Endothelial cell (in vitro differentiated cells): ENCODE measurements at regions not wholly inside any gene's neighbourhood (a gene's known extent, or its start where the extent isn't known, plus 50 kb on each side); places are given as distances from the start of the nearest gene placed in this dataset.

Source experiments
- DNase-seq: peaks from one replicate; pipeline ENCODE4 v3.0.0; 2021; ENCODE audit warnings: low spot score
- H3K27ac Mint-ChIP-seq: one replicate; pipeline ENCODE4 v1.8.0; 2021; ENCODE audit warnings: mixed read lengths, inconsistent platforms; ENCODE audit not compliant: unreplicated experiment
- H3K27me3 Mint-ChIP-seq: one replicate; pipeline ENCODE4 v1.8.0; 2021; ENCODE audit warnings: mild to moderate bottlenecking, moderate library complexity, mixed read lengths, inconsistent platforms; ENCODE audit not compliant: unreplicated experiment
- H3K36me3 Mint-ChIP-seq: one replicate; pipeline ENCODE4 v1.8.0; 2021; ENCODE audit warnings: mild to moderate bottlenecking, low read depth, mixed read lengths, inconsistent platforms; ENCODE audit not compliant: unreplicated experiment
- H3K4me1 Mint-ChIP-seq: one replicate; pipeline ENCODE4 v1.8.0; 2021; ENCODE audit warnings: mild to moderate bottlenecking, mixed read lengths, inconsistent platforms; ENCODE audit not compliant: unreplicated experiment
- H3K4me3 Mint-ChIP-seq: one replicate; pipeline ENCODE4 v1.8.0; 2021; ENCODE audit warnings: mild to moderate bottlenecking, mixed read lengths, inconsistent platforms; ENCODE audit not compliant: unreplicated experiment
- H3K9me3 Mint-ChIP-seq: one replicate; pipeline ENCODE4 v1.8.0; 2021; ENCODE audit warnings: mixed read lengths, inconsistent platforms; ENCODE audit not compliant: unreplicated experiment
- TF ChIP-seq, protein P1 (sequence below): fragments of 200-600 bp; sonication (generic); IDR thresholded peaks from one replicate; pipeline ENCODE4 v1.5.0; 2021; ENCODE audit warnings: antibody characterized with exemption; ENCODE audit not compliant: unreplicated experiment

DNA sequence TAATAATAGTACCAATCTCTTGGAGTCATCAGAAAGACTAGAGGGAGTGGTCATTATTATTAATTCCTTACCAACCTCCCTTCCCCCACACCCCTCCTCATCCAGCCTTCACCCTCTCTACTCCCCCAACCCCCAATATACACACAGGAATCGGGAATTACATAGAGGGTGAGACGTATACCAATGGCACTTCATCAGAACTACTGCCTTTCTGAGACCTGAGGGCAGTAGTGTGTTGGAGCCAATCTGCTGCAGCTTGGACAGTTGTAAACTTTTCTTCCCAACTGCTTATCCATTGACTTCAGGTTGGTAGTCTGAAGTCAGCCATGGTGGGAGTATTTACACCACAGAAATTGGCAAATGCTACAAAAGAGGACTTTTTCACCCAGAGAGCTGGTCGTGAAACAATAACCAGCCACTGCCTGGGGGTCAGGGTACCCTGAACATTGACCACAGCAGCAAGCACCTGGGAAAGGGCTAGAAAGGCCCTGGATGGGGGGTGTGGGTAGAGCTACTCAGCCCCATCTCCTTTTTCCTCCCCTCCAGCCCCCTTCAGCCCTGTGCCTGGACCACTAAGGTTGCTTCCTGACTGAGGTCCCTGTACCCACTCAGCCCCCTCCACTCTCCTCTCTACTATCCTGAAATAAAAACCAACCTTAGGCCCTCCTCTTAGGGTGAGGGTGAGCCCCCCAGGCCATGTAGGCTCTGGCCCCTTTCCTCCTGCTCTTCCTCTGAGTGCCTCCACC is 161.5 kb downstream of the MRPL14 start:
- no peaks in the 10 kb centered on the region for H3K27me3 Mint-ChIP-seq
- TF ChIP-seq, protein P1, sequence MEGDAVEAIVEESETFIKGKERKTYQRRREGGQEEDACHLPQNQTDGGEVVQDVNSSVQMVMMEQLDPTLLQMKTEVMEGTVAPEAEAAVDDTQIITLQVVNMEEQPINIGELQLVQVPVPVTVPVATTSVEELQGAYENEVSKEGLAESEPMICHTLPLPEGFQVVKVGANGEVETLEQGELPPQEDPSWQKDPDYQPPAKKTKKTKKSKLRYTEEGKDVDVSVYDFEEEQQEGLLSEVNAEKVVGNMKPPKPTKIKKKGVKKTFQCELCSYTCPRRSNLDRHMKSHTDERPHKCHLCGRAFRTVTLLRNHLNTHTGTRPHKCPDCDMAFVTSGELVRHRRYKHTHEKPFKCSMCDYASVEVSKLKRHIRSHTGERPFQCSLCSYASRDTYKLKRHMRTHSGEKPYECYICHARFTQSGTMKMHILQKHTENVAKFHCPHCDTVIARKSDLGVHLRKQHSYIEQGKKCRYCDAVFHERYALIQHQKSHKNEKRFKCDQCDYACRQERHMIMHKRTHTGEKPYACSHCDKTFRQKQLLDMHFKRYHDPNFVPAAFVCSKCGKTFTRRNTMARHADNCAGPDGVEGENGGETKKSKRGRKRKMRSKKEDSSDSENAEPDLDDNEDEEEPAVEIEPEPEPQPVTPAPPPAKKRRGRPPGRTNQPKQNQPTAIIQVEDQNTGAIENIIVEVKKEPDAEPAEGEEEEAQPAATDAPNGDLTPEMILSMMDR, result no peak
- peaks cover 19% of the 10 kb centered on the region for H3K4me1 Mint-ChIP-seq
- no peaks in the 10 kb centered on the region for H3K9me3 Mint-ChIP-seq
- no peaks in the 10 kb centered on the region for H3K36me3 Mint-ChIP-seq
- DNase-seq, result no peak
- no peak overlapping the region for H3K27ac Mint-ChIP-seq
- no peak overlapping the region for H3K4me3 Mint-ChIP-seq

DNA sequence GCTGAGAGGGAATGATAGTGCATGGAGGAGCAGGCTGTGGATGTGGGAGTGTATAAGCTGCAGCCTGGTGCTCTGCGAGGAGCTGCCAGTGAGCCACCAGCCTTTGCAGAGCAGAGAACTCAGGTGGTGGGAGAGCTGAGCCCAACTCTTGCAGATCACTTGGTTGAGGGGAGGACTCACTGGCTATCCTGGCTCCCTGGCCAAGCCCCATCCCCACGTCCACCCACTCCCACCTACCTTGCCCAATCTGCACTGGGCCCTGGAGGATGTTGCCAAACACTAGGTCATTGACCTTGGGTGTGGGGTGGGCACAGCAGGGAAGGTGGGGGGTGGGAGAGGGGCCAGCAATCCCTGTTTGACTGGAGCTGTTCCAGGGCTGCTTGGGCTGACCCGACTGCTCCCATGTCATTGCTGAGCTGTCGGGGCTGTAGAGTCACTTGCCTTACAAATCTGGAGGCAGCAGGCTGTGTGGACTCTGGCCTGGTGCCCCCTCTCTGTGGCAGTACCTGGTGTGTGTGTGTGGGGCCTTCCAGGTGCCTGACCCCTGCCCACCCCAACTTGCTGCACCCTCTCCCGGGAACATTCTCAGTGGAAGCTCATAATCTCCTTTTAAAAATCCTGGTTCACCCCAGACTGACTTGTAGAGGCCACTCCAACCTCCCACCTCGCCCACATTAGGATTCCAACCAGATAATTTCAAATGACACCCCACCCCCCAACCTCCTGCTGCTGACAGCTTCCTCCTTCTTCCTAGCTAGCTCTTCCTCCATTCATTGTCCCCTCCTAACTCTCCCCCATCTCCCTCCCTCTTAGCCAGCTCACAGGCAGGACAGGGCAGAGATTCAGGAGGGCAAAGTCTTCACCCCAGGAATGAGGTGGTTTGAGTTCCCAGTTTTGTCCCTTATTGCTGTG is 162.3 kb downstream of the MRPL14 start:
- Mint-ChIP-seq H3K4me1 (peaks cover 19% of the 10 kb centered on the region), H3K27ac (no peak overlapping the region), H3K4me3 (no peak overlapping the region), H3K27me3 (no peaks in the 10 kb centered on the region), H3K9me3 (no peaks in the 10 kb centered on the region), H3K36me3 (no peaks in the 10 kb centered on the region)
- TF ChIP-seq, protein P1, result no peak
- no peak for DNase-seq

DNA sequence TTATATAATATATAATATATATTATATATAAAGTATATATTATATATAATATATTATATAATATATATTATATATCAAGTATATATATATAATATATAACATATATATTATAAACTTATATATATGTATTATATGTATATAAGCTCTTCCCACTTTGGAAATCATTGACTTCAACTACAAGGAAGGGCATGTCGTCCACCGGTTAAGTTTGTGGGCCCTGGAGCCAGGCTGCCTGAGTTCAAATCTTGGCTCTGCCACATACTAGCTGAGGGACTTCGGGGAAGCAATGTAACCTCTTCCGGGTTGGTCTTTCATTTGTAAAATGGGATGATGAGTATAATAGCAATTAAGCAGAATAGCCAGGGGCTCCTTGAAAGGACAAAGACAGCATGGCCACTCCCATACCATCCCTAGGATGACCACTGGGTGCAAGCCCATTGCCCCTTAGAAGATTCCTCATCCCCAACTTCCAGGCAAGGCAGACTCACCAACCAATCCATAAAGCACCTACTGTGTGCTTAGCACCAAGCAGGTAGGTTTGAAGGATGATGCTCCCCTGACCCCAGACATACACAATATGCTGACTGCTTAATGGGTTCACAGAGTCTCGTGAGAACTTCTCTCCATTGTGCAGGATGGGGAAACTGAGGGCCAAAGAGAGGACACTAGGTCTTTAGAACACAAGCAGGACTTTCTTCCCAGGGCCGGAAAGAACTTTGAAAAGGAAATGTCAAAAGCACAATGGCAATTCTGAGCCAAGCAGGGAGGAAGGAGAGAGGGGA is 163.2 kb downstream of the MRPL14 start:
- DNase-seq, result no peak
- no peak overlapping the region for H3K27ac Mint-ChIP-seq

DNA sequence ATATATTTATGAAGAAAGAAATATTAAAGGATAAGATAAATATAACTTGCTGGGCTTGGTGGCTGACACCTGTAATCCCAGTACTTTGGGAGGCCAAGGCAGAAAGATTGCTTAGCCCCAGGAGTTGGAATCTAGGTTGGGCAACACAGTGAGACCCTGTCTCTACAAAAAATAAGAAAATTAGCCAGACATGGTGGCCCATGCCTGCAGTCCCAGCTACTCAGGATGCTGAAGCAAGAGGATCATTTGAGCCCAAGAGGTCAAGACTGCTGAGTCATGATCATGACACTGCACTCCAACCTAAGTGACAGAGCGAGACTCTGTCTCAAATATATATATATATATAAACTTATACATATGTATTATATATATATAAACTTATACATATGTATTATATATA is 164.0 kb downstream of the MRPL14 start:
- DNase-seq, result no peak
- TF ChIP-seq, protein P1, result no peak
- no peak overlapping the region for H3K4me3 Mint-ChIP-seq
- no peaks in the 10 kb centered on the region for H3K9me3 Mint-ChIP-seq
- no peaks in the 10 kb centered on the region for H3K36me3 Mint-ChIP-seq
- H3K27ac Mint-ChIP-seq, result no peak overlapping the region
- H3K27me3 Mint-ChIP-seq, result no peaks in the 10 kb centered on the region
- H3K4me1 Mint-ChIP-seq, result peaks cover 13% of the 10 kb centered on the region

More for the DNA sequence above, 163.2 kb downstream of the MRPL14 start:
- Mint-ChIP-seq H3K9me3 (no peaks in the 10 kb centered on the region), H3K4me3 (peak overlapping the region; percentile 12), H3K27me3 (no peaks in the 10 kb centered on the region), H3K4me1 (peaks cover 14% of the 10 kb centered on the region), H3K36me3 (no peaks in the 10 kb centered on the region)
- TF ChIP-seq, protein P1, result no peak
